ENCODE measurements at regions not wholly inside any gene's neighbourhood (a gene's known extent, or its start where the extent isn't known, plus 50 kb on each side); places are given as distances from the start of the nearest gene placed in this dataset.

- TF ChIP-seq CTCF (IDR thresholded peaks at IDR 0.05; ENCODE audit: low read depth, low read length, poor library complexity, severe bottlenecking) (no peak), EZH2phosphoT487 (IDR thresholded peaks at IDR 0.05; ENCODE audit: borderline replicate concordance, low read length) (no peak)
Observed at GRCh38 chr5:175246889-175247520, 197.0 kb downstream of the DRD1 start.

All from DOHH2 (cell line).